GM18867 (cell line): ENCODE measurements at regions not wholly inside any gene's neighbourhood (a gene's known extent, or its start where the extent isn't known, plus 50 kb on each side); places are given as distances from the start of the nearest gene placed in this dataset.
"Not testable (repeated sequence)": the region's sequence is repeated elsewhere in the genome, so short reads cannot be mapped to it uniquely, and the experiment has no call there.

Source experiments
- ATAC-seq: cut with Tn5 transposase; IDR thresholded peaks from one replicate; pipeline ENCODE4 v1.9.1; 2021; ENCODE audit warnings: mild to moderate bottlenecking, moderate library complexity; ENCODE audit not compliant: unreplicated experiment

GRCh38 chr18:15005313-15006130 is 257.6 kb downstream of the ANKRD30B start:
- no peak for ATAC-seq

DNA sequence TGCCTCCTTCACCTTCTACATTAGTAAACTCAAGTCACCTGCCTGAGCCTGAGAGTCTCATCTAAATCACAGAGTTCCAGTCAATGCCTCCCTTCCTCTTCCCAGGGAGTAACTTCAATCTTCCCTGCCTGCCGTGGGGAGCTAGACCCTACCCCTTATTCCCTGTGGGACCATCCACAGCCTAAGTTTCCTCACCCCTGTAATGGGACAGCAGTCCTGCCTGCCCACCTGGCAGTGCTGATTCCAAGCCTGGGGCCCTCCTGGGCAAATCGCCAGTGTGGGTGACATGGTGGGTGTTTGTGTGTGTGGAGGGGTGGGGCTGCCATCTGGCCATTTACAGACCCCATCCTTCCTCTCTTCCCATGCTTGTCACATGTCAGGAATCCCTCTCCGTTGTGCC is 258.6 kb downstream of the ANKRD30B start:
- ATAC-seq: not testable (repeated sequence)

DNA sequence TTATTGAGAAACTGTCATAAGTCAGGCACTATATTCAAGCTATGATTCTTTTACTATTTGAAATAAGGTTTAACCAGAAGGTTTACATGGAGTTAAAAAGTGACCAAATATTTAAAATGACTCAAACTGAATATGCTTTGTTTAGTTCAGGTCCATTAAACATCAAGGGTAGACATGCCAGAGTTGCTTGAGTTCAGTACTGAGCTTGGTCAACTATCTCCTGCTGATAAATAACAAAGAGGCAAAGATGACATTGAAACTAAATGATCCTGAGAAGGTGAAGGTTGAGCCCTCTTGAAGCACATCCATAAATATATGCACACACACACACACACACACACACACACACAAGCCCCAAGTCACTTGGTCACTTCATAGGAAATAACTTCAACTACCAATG is 278.1 kb downstream of the ANKRD30B start:
- ATAC-seq: not testable (repeated sequence)

GRCh38 chr18:15028037-15028436 is 280.1 kb downstream of the ANKRD30B start:
- not testable (repeated sequence) for ATAC-seq

DNA sequence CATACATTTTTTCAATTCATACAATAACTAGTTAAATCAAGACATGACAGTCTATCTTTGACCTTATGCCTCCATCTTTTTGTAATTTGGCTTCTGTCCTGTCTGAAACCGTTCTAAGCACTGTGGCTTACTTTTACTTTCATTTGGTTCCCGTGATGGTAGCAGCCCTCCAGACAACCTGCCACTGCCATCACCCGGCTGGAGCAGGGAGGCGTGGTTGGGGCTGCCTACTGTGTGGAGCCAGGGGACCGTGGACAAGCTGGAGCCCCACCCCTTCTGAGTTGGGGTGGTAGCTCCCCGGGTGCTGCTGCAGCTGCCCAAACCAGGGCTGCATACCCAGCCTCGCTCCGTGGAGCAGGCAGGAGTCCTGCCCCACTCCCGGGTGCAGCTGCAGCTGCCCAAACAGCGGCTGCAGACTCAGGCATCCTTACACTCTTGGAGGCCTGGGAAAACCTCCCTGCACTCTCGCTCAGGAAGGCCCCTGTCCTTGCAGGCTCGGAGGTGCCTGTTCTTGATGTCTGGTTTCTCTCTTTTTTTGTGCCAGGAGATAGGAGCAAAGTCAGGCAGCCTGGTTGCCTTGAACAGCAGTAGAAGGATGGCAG is 312.4 kb downstream of the ANKRD30B start:
- peak; percentile 71 for ATAC-seq

DNA sequence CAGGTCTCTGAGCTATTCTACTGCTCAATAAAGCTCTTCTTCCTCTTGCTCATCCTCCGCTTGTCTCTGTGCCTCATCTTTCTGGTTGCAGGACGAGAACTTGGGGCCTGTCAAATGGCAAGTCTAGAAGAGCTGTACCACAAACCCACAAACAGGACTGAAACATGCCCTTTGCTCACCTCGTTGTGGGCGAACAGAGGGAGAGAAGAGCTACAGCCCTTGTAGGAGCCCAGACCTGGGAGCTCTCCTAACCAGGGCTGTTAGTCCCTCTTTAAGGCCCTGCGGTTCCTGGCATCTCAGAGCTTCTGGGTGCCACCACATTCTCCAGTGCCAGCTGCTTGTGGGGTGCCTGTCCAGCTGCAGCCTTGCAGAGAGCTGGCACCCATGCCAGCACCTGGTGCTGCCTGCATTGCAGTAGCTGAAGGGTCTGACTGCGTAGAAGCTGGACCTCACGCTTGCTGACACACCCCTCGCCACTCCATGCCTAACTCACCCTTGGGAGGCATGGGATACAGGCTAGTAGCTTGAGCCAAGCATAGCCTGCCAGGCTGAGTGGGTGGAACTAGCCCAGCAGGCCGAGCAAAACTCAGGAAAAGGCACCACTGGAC is 313.4 kb downstream of the ANKRD30B start:
- ATAC-seq: not testable (repeated sequence)

DNA sequence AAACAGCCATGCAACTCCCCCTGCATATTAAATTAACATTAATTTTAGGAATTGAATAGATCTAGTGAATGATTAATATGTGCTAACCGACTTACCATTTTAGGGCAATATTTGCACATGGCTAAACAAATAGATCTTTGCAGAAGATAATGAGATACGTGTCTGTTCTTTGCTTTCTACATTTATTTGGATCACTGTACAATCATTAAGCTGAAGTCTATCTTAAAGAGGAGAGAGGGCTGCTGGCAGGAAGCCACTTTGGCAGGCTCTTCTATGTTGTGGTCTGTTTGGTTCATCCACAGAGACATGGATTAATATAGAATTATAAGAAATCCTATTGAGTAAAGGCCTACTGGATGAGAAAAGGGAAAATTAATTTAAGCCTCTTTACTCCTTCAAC is 318.5 kb downstream of the ANKRD30B start:
- not testable (repeated sequence) for ATAC-seq

- ATAC-seq: not testable (repeated sequence)
Observed at GRCh38 chr18:15071311-15071710, 323.3 kb downstream of the ANKRD30B start.
